ENCODE measurements at regions not wholly inside any gene's neighbourhood (a gene's known extent, or its start where the extent isn't known, plus 50 kb on each side); places are given as distances from the start of the nearest gene placed in this dataset.
"Not testable (repeated sequence)": the region's sequence is repeated elsewhere in the genome, so short reads cannot be mapped to it uniquely, and the experiment has no call there.

DNA sequence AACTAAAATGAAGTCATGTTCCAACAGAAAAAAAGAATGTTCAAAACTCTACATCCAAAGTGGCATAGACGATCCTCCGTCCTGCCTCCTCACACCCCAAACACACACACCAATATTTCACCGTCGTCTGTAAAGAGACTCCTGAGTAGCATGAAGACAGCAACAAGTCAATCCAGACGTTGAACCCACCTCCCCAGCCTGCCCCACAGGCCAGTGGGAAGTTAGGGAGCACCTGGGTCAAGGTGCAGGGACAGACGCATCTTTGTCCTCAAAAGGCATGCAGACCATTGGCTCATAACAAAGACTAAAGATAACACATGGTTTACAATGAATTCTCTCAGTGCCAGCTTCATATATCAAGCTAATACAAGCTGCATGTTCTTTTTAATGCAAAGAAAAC, 396.5 kb downstream of the TCERG1L start:
- DNase-seq (ENCODE audit: low read depth in 2 of 3, low spot score in 1 of 3): no peak

DNA sequence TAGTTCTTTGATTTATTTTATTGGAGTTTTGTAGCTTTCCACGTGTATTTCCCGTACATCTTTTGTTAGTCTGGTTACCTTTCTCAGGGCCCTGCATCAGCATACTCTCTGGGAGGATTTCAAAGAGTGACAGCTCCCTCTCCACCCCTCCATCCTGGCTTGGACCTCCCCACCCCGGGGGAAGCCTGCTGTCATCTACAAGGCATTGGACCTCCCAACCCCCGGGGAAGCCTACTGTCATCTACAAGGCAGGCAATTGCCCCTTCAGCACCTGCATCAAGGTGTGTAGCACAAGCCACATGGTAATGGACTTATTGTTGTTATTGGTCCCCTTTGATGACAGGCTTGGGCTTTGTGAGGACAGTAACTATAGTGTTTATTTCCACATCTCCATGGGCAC, 390.1 kb downstream of the TCERG1L start:
- no peak for DNase-seq (ENCODE audit: low read depth in 2 of 3, low spot score in 1 of 3)

DNA sequence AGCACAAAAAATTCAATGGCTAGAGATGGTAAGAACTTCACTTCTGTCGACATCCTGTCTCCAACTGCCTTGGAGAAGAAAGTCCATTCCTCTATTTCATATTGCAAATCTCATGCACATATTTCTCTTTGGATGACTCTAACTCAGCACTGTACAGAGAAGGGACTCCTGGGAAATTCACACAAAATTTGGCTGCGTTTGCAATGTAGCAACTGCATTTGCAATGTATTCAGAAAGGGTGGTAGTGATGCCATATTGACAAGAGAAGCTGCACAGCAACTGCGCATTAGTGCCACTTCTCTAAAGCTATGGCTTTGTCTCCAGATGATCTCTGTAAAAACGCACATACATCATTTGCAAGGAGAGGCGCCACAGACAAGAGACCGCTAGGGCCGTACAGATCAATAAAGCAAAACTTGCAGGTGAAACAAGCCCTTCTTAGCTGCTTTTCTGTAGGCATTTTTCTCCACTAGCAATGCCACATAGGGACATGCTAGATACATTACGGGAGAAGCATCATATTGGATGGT, 389.5 kb downstream of the TCERG1L start:
- no peak for DNase-seq (ENCODE audit: low read depth in 2 of 3, low spot score in 1 of 3)

DNA sequence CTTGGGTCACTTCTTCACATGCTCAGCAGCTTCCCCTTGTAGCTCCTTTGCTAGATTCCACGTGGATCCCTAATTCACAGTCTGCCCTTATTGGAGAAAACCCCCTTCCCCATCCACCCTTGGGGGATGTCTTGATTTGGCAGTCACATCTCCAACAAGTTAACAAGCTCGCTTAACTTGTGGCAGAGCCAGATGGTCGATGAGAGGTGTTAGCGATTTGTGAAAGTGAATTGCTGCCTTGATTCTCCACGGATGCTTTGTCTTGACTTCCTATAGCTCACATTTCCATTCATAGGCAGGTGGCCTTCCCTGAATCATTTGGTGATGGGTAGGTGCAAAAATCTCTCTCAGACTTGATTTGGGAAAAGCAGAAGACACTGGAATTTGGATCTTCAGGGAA, 387.9 kb downstream of the TCERG1L start:
- DNase-seq (ENCODE audit: low read depth in 2 of 3, low spot score in 1 of 3): no peak

DNA sequence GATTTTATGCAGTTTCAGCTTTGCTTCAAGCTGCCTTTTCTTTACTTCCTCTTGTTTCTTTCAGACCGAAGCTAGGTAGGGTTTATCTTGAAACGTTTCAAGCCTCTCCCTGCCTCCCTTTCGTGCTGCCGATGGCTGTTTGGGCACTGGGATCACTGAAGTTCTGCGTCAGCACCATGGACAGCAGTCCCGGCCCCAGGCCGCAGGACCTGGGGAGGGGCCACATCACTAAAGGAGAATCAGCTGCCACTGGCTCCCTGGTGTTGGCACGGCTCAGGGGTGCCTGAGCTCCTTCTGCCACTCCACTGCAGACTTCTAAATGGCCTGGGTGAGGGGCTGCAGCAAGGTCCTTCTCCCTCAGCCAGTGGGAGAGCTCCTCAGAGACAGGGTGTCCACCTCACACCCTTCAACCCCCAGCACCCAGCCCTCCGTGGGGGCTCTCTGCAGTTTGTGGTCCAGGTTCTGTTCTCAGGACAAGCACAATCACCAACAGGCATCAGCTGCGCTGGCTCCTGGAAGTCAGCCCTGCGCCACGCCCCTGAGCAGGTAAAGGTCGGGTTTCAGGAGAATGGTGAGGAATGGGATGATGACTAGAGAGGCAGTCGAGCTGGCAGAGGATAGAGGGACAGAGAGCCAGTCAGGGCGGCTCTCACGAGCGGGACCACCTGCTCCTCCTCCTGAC, 387.2 kb downstream of the TCERG1L start:
- no peak for DNase-seq (ENCODE audit: low read depth in 2 of 3, low spot score in 1 of 3)

DNA sequence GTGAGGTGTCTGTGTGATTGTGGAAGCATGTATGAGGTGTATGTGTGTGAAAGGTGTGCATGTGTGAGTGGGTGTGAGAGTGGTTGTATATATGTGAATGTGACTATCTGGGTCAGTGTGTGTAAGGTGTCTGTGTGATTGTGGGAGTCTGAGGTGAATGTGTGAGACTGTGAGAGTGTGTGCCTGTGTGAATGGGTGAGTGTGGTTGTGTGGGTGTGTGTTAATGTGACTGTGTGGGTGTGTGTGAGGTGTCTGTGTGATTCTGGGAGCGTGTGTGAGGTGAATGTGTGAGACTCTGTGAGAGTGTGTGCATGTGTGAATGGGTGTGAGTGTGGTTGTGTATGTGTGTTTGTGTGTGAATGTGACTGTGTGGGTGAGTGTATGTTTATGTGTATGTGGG, 385.1 kb downstream of the TCERG1L start:
- no peak for DNase-seq (ENCODE audit: low read depth in 2 of 3, low spot score in 1 of 3)

DNA sequence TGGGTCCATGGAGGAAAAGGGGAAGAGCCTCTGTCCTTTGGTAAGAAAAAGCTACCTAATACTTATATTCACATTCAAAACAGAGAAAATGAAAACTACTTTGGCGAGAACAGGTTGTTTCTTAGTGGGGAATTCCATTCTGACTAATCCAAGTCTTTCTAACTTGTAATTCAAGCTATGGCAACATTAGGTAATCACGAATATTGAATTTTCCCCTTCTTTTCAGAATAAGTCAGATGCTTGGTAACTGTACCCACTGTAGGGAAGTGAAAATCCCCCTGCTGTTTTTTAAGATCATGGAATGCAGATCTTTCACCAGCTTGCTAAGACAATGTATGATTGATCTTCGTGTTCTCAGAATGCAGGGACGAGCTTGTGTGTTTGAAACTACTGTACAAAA, 384.4 kb downstream of the TCERG1L start:
- no peak for DNase-seq (ENCODE audit: low read depth in 2 of 3, low spot score in 1 of 3)

DNA sequence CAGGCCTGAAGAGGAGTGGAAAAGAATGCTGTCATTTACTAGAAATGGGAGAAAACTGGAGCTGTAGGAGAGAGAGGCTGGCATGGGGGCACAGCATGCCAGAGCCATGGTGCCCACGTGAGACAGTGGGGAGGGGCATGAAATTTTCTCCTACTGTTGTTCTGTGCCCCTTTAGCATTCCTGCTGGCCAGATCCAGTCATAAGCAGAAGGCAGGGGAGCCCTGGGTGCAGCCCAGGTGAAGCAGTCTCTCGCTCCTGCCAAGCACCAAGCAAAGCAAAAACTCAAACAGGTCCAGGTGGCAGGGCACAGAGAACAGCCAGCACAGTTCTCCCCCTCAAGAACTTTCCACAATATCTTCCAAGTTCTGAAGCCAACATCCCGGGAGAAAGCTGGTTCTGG, 383.2 kb downstream of the TCERG1L start:
- no peak for DNase-seq (ENCODE audit: low read depth in 2 of 3, low spot score in 1 of 3)

DNA sequence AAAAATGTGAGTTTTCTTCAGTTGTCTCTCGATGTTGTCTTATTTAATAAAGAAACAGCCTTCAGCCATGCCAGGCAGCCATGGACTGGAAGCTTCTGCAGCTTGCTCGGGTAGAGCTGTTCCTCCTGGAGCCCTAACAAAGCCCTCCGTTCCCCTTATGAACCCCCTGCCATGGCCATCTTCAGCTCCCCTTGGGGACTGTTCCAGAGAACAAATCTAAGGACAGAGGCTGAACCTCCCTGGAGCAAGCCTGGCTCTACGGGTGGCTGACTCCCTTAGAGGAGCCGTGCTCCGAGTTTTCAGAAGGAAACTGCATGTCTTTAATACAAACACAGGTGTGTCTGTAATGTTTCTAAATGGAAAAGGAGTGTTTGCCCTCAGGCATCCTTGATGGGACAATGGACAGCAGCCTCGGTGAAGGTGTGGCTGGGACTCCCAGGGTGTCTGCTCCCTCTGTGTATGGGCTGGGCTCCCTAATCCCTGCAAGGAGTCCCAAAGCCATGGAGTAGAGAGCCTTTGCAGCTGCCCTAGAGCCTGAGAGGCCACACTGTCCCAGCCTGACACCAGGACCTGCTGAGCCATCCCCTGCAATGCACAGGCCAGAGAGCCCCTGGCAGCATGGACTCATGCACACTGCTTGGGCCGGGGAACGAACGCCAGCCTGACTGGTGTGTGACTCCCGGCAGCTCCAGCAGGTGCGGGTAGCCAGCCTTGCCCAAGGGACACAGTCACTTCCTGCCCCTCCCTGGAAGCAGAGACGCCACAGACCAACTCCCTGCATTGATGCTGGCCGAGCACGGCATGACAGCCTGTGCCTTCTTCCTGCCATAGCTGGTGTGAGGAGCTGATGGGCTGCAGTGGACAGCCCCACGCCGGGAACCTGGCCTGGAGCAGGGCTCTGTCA, 381.8 kb downstream of the TCERG1L start:
- no peak for DNase-seq (ENCODE audit: low read depth in 2 of 3, low spot score in 1 of 3)

DNA sequence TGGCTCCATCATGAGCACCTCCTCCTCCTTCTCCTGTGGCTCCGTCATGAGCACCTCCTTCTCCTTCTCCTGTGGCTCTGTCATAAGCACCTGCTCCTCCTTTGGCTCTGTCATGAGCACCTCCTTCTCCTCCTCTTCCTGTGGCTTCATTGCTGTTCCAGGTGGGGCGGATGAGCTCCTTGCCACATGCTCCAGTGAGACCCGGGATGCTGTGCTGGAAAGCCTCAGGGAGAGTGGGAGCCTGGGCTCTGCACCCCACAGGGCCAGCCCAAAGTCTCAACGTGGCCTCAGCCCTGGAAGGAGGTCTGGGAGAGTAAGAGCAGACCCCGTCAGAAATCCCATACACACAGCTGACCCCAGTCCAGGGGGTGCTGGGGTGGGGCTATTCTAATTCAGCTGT, 380.7 kb downstream of the TCERG1L start:
- no peak for DNase-seq (ENCODE audit: low read depth in 2 of 3, low spot score in 1 of 3)

DNA sequence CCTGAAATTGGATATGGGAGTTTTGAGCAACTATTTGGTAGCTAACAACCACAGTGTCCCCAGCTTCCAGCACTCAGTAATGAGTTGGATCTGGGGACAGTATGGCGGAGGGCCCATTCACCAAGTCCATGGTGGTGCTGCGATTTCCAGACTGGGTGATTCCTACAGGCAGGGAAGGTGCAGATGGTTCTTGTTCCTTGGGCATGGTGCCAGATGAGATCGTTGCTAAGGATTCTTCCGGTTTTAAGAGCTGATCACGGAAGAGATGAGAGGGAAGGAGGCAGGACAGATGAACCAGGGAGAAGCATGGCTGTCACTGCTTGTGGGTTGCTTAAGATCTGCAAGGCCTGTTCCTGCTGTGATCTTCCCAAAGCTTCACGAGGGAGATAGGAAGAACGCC, 380.3 kb downstream of the TCERG1L start:
- DNase-seq (ENCODE audit: low read depth in 2 of 3, low spot score in 1 of 3): no peak

DNA sequence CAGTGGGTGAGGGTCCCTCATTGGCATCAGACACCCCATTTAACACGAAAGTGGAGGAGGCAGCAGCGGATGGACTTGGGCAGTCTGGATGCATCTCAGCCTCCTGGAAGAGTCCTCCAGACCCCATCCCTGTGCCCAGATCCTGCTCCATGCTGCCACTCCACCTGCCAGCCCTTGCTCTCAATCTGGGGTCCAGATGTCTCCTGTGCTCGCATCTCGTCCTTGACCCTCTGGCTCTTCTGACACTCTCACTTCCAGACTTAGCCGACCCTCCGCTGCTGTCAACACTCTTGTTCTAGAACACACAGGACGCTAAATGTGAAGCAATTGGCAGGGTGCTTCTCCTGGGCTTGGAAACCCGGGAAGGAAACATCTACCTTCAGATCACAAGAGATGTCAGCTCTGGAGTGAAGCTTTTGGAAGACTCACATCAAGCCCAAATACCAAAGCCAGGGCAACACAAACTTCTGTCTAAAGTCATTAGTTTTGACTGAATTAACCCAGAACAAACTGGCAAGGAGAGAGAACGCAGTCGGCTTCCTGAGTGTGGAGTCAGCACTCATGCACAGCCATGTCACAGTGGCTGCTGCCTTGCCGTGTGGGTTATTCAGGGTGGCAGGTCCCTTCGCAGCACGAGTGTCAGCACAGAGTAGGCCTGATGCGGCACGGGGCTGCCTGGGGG, 379.1 kb downstream of the TCERG1L start:
- no peak for DNase-seq (ENCODE audit: low read depth in 2 of 3, low spot score in 1 of 3)

DNA sequence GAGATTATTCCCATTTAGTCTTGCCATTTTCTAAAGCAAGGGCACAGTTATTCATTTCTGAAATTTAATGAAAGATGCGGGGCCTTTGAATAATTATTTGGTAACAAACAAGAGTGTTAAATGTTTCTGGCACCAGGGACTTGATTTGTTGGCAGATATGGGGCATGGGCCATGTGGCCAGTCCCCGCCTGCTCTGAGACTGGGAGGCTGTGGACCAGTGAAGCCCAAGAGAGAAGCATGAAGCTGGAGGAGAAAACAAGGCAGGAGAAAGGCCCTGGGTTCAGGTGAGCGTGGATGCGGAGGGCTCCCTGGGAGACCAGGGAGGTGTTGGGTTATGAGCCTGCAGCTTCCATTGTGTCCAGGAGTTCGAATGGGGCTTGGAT, 378.5 kb downstream of the TCERG1L start:
- DNase-seq (ENCODE audit: low read depth in 2 of 3, low spot score in 1 of 3): no peak

DNA sequence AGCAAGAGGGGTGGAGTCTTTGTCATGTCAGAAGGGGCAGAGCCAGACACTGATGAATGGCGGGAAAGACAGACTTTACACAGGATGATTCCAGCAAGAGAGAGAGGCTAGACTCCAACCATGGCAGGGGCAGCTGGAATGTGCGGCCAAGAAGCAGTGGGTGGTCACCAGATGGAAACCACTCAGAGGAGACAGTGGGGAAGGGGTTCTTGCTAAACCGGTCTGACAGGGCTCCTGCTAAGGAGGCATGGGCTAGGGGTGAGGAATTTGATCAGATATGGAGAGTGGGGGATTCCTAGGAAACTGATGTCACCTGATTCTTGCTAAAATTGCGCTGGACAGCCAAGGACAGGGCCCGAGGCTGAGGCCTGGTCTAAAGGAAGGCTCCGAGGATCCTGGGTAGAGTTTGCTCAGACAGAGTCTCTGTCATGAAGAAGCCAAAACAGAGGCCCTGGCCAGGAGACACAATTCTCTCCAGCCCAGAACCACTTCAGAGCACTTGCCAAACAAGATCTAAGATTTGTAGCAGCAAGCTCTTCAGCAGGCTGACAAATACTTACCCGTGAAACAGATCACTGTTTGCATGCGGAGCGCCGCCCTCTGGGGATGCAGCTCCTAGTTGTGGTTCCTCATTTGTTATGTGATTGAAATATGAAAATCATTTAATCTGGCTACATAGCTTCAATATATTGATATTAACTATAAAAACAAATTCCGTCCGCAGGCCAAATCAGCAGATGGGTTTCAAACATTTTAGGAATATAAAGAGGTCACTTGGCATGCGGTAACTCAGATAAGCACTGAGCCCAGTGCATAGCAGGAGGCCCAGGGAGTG, 377.0 kb downstream of the TCERG1L start:
- DNase-seq (ENCODE audit: low read depth in 2 of 3, low spot score in 1 of 3): no peak

DNA sequence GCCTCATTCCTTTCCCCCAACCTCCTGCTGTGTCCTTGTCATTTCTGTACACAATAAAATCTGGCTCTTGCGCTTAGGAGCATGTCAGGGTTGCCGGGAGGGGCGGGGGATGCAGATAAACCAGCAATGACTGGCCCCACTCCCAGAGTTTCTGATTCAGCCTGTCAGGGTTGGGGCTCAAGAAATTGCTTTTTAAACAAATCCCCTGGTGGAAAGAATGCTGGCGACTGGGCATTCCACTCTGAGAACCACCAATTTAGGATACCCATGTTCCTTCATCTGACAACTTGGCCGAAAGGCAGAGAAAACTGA, 376.4 kb downstream of the TCERG1L start:
- DNase-seq (ENCODE audit: low read depth in 2 of 3, low spot score in 1 of 3): no peak

DNA sequence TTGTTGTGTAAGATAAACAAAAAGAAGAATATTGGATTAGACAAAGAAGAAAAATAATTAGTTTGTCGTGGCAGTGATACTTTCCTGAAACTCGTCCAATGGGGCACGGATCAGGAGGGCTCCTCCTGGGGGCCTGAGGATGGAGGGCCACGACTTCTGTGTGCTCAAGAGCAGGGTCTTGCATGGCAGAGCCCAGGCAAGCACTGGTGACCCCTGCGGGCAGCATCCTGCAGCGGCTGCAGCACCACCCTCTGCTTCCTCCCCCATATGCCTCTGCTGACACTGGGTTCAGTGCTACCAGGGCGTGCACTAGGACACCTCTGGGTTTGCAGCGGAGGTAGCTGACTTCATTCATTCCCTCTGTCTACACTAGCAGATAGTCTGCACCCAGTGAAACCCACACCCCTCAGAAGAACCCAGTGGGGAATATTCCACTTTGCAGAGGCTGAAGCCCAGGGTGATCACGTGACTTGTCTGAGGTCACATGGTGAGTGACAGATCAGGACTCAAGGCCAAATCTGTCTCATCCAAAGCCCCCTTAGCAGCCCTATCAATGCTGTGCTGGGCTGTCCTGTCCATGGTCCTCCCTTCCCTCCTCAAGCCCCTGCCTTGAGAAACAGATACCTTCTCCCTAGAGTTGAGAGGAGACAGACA, 375.5 kb downstream of the TCERG1L start:
- no peak for DNase-seq (ENCODE audit: low read depth in 2 of 3, low spot score in 1 of 3)

DNA sequence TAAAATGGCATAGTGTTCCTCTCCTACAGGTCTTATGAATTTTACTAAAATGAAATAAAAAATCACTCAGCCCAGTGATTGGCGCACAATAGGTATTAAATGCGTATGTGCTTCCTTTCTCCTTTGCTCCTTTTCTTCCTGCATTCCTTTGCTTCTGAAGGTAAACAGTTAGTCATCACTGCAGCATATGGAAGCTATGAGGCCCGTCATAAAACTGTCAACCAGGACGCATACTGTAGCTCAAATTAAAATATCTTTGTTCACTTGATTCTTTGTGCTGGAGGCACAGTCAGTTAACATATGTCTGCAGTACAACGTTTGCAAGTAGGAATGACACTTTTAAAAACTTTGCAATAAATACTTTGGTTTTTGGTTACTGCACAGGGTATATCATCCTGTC, 374.7 kb downstream of the TCERG1L start:
- DNase-seq (ENCODE audit: low read depth in 2 of 3, low spot score in 1 of 3): no peak

DNA sequence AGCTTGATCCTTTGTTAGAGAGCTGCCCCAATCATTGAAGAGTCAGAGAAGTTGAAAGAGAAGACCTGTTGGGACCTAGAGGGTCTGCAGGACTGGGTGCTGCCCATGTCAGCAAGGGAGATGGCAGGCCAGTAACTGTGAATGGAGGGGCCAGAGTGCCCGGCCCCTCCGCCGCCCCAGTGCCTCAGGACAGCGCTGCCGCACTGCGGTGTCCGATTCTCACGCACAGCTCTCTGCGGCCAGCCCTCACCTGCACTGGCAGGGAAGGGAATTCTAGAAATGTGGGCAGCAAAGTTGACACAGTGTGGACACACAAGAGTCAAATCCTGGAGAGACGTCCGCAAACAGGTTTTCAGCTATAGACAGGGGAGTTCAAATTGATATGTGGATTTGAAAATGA, 373.5 kb downstream of the TCERG1L start:
- DNase-seq (ENCODE audit: low read depth in 2 of 3, low spot score in 1 of 3): no peak

DNA sequence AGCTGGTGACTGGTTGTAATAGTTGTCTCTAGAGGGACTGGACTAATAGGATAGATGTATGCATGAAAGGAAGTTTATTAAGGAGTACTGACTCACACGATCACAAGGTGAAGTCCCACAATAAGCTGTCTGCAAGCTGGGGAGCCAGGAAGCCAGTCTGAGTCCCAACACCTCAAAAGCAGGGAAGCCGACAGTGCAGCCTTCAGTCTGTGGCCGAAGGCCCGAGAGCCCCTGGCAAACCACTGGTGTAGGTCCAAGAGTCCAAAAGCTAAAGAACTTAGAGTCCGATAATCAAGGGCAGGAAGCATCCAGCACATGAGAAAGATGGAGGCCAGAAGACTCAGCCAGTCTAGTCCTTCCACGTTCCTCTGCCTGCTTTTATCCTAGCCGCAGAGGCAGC, 372.6 kb downstream of the TCERG1L start:
- not testable (repeated sequence) for DNase-seq (ENCODE audit: low read depth in 2 of 3, low spot score in 1 of 3)

DNA sequence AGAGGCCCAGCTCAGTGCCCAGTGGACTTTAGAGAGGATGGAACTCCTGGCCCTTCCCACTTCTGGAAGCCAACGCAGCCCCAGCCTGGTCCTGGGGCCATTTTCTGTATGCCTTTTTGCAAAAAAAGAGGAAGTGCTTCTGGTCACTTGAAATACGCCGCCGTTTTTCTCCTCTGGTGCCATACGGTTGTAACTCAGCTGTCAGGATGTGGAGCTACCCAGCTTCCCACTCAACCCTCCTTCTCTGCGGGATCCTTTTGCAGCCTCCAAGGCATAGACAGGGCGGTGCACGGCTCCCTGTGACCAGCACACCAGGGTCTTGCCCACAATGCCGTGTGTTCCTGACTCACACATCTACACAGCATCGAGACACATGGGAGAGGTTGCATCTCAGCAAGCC, 369.6 kb downstream of the TCERG1L start:
- DNase-seq (ENCODE audit: low read depth in 2 of 3, low spot score in 1 of 3): no peak

DNA sequence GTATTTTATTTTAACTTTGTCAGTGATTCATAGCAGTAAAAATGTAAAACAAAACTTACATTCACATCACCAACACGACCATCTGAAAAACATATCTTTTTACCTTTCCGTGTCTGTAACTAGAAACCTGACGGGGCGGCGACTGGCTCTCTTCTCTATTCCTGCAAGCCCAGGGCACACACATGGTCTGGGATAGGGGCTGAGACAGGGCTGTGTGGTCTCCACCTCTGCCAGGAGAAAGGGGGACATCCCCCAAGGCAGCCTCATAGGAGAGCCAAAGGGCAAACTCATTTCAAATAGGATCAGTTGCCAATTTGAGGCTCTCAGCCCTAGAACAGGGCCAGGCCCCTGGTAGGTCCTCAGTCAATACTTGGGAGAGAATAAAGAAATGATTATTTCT, 359.4 kb downstream of the TCERG1L start:
- DNase-seq (ENCODE audit: low read depth in 2 of 3, low spot score in 1 of 3): no peak

Data from stimulated activated CD4-positive, alpha-beta T cell treated with anti-CD3 and anti-CD28 coated beads, Interleukin-12 subunit alpha, Interleukin-12 subunit beta, amount 100 ng/mL, for 48 hours (primary cell).